Suprapubic skin (tissue), 4 donors: ENCODE measurements at regions not wholly inside any gene's neighbourhood (a gene's known extent, or its start where the extent isn't known, plus 50 kb on each side); places are given as distances from the start of the nearest gene placed in this dataset.

Experiments used
- DNase-seq, 2 donors: peaks; one replicate each; pipeline ENCODE4 v3.0.0-alpha.2; 2019; ENCODE audit warnings: low spot score in 2 of 2
- H3K27ac ChIP-seq: fragments of 200-600 bp; sonication (generic); one replicate; pipeline ENCODE4 v1.5.1; 2019
- H3K27me3 ChIP-seq: fragments of 200-600 bp; sonication (generic); one replicate; pipeline ENCODE4 v1.5.1; 2019
- H3K36me3 ChIP-seq: fragments of 200-600 bp; sonication (generic); one replicate; pipeline ENCODE4 v1.5.1; 2019
- H3K4me1 ChIP-seq: fragments of 200-600 bp; sonication (generic); one replicate; pipeline ENCODE4 v1.5.1; 2019
- H3K4me3 ChIP-seq: fragments of 200-600 bp; sonication (generic); one replicate; pipeline ENCODE4 v1.5.1; 2019; ENCODE audit warnings: mild to moderate bottlenecking
- H3K9me3 ChIP-seq: fragments of 200-600 bp; sonication (generic); one replicate; pipeline ENCODE4 v1.5.1; 2019
- EP300 ChIP-seq: sonication (generic); formaldehyde crosslinking; IDR thresholded peaks from one replicate; pipeline ENCODE4 v1.6.1; 2017; ENCODE audit warnings: antibody characterized with exemption
- POLR2A ChIP-seq, 2 donors: fragments of 450-650 bp; IDR thresholded peaks; one replicate each; pipeline ENCODE4 v1.6.1; 2017; ENCODE audit warnings: antibody characterized with exemption in 2 of 2, mild to moderate bottlenecking in 2 of 2, moderate library complexity in 2 of 2
- POLR2AphosphoS5 ChIP-seq, 3 donors: sonication (generic); formaldehyde crosslinking; IDR thresholded peaks; one replicate each; pipeline ENCODE4 v1.6.1; 2017; ENCODE audit warnings: antibody characterized with exemption in 3 of 3
- WGBS: methylation state at CpG from one replicate; pipeline ENCODE4 v1.1.5; 2018; 5-methylcytosine and 5-hydroxymethylcytosine counted together
- TF ChIP-seq, protein P1 (sequence below), 2 donors: fragments of 200-600 bp in 1 of 2; fragments of 450-650 bp in 1 of 2; sonication (generic) in 1 of 2; IDR thresholded peaks; one replicate each; pipeline ENCODE4 v1.5.1; 2016 to 2019; ENCODE audit warnings: antibody characterized with exemption in 2 of 2, mild to moderate bottlenecking in 1 of 2, moderate library complexity in 1 of 2

DNA sequence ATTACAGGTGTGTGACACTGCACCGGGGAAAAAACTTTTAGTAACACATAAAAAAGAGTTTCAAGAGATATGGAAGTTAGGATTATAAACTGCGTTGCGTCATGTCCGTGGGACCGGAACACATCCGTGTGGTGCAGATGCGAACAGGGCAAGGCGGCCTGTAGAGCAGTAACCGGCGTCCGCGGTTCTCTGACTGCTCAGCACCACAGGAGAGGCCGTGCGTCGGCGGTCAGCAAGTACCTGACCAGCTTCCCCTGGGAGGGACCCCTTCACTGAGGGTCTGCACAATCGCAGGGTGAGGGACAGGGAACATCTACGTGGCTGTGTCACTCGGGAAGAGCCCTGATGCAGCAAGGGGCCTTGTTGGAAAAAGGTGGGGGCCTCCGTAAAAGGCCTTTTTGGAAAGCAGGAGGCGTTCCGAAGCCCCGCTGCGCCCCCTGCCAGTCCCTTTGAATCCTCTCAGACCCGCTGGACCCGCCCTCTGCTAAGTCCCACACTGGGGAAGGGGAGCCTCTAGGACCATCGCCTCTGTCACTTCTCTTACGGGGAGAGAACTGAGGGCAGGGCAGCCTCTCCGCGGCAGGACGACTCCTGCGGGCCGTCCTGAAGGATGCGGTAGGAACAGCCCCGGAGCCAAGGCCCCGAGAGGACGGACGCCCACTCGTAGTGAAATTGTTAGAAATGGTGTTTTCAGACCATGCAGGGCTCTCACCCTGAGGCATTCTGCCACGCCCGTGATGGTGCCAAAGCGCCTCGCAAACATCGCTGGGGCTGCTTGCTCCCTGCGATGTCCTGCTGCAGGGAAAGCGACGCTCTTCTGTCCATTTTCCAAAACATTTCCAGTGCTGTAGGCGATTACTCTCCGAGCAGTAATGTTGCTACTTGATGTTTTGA lies 771.6 kb upstream of the COBL start:
- H3K27me3 ChIP-seq, result peaks cover 7% of the 10 kb centered on the region
- no peaks in the 10 kb centered on the region for H3K36me3 ChIP-seq
- no peak for TF ChIP-seq EP300
- TF ChIP-seq, protein P1, sequence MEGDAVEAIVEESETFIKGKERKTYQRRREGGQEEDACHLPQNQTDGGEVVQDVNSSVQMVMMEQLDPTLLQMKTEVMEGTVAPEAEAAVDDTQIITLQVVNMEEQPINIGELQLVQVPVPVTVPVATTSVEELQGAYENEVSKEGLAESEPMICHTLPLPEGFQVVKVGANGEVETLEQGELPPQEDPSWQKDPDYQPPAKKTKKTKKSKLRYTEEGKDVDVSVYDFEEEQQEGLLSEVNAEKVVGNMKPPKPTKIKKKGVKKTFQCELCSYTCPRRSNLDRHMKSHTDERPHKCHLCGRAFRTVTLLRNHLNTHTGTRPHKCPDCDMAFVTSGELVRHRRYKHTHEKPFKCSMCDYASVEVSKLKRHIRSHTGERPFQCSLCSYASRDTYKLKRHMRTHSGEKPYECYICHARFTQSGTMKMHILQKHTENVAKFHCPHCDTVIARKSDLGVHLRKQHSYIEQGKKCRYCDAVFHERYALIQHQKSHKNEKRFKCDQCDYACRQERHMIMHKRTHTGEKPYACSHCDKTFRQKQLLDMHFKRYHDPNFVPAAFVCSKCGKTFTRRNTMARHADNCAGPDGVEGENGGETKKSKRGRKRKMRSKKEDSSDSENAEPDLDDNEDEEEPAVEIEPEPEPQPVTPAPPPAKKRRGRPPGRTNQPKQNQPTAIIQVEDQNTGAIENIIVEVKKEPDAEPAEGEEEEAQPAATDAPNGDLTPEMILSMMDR (IDR thresholded peaks at IDR 0.05), result no peak
- TF ChIP-seq POLR2A (IDR thresholded peaks at IDR 0.05), result no peak
- TF ChIP-seq POLR2AphosphoS5 (IDR thresholded peaks at IDR 0.05), result no peak
- no peak overlapping the region for H3K4me3 ChIP-seq
- no peak for DNase-seq
- no peaks in the 10 kb centered on the region for H3K9me3 ChIP-seq
- no peak overlapping the region for H3K27ac ChIP-seq
- WGBS, result 25% methylated on average over 46 of the region's 49 CpGs
- no peaks in the 10 kb centered on the region for H3K4me1 ChIP-seq

DNA sequence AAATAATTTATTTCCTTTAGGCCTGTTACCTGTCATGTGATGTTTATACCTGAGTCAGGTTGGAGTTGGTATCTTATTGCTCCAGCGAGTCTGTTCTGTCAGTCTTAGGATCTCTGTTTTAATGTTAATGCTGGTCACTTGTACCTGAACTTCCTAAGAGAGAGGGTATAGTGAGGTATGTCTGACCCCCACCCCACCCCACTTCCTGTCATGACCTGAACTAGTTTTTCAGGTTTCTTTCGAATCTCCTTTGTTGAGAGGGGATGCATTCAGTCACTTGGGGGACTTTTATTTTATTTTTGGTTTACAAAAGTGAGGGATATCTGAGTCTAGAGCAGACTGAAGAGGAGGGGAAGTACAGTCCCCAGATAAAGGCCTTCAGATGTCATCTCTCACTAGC lies 769.0 kb upstream of the COBL start:
- no peaks in the 10 kb centered on the region for H3K4me1 ChIP-seq
- TF ChIP-seq POLR2AphosphoS5 (IDR thresholded peaks at IDR 0.05) (no peak), POLR2A (IDR thresholded peaks at IDR 0.05) (no peak), EP300 (no peak)
- TF ChIP-seq, protein P1 (IDR thresholded peaks at IDR 0.05), result no peak
- no peaks in the 10 kb centered on the region for H3K9me3 ChIP-seq
- H3K27ac ChIP-seq, result no peak overlapping the region
- peaks cover 7% of the 10 kb centered on the region for H3K27me3 ChIP-seq
- no peak for DNase-seq
- 52% methylated on average over 2 of the region's 2 CpGs for WGBS
- no peaks in the 10 kb centered on the region for H3K36me3 ChIP-seq
- H3K4me3 ChIP-seq, result no peak overlapping the region

DNA sequence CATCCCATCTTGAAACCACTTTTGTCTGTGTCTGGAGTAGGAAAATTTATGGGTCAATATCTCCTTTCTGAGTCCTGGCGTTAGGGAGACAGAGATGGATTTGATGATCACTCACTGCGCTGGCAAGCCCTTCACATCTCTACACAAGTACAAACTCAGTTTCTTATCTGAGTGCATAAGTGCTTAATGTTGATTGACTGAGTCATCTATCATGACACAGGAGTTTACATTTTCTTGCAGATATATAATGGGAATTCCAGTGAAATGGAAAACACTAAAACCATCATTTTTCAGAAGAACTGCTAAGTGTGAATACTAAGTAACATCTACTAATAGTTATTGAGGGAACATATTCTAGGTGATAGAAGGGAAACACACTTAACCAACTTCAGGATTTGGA lies 763.9 kb upstream of the COBL start:
- Histone ChIP-seq H3K36me3 (no peaks in the 10 kb centered on the region), H3K4me3 (no peak overlapping the region), H3K27me3 (no peaks in the 10 kb centered on the region), H3K27ac (no peak overlapping the region), H3K9me3 (no peaks in the 10 kb centered on the region), H3K4me1 (no peaks in the 10 kb centered on the region)
- 32% methylated on average over 2 of the region's 2 CpGs for WGBS
- no peak for DNase-seq
- TF ChIP-seq EP300 (no peak), POLR2AphosphoS5 (IDR thresholded peaks at IDR 0.05) (no peak), POLR2A (IDR thresholded peaks at IDR 0.05) (no peak)
- TF ChIP-seq, protein P1 (IDR thresholded peaks at IDR 0.05), result no peak

GRCh38 chr7:52079726-52080125 lies 763.1 kb upstream of the COBL start:
- Histone ChIP-seq H3K27me3 (no peaks in the 10 kb centered on the region), H3K36me3 (no peaks in the 10 kb centered on the region), H3K27ac (no peak overlapping the region), H3K4me1 (no peaks in the 10 kb centered on the region), H3K9me3 (no peaks in the 10 kb centered on the region), H3K4me3 (no peak overlapping the region)
- TF ChIP-seq POLR2AphosphoS5 (IDR thresholded peaks at IDR 0.05), result no peak
- no peak for DNase-seq

DNA sequence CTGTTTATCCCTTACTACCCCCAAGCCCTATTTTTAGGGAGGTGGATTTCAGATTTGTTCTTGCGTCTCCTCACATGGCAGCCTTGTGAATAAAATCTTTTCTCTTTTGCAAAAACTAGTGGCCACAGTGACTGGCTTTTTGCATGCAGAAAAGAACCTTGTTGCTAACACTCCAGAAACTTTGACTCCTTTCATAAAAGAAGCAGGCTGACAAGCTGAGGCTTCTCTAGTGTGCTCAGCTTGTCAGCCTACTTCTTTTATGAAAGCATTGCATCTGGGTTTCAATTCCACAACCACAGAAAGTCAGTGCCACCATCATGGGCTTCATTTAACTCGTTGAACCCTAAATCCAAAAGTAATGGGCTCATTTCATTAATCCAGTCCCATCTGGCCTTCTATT lies 761.0 kb upstream of the COBL start:
- Histone ChIP-seq H3K27ac (no peak overlapping the region), H3K4me1 (no peaks in the 10 kb centered on the region), H3K9me3 (no peaks in the 10 kb centered on the region), H3K4me3 (no peak overlapping the region), H3K27me3 (no peaks in the 10 kb centered on the region), H3K36me3 (no peaks in the 10 kb centered on the region)
- no peak for DNase-seq
- no peak for TF ChIP-seq POLR2A (IDR thresholded peaks at IDR 0.05)
- TF ChIP-seq, protein P1 (IDR thresholded peaks at IDR 0.05), result no peak
- no peak for TF ChIP-seq EP300
- TF ChIP-seq POLR2AphosphoS5 (IDR thresholded peaks at IDR 0.05), result no peak
- 79% methylated on average over 2 of the region's 2 CpGs for WGBS
